ENCODE measurements at regions not wholly inside any gene's neighbourhood (a gene's known extent, or its start where the extent isn't known, plus 50 kb on each side); places are given as distances from the start of the nearest gene placed in this dataset.

- TF ChIP-seq CTCF (conservative IDR thresholded peaks at IDR 0.05): no peak
- TF ChIP-seq ZFX (IDR thresholded peaks at IDR 0.05): no peak
Measured at GRCh38 chr2:223486751-223487150, 115.4 kb downstream of the SCG2 start.

Data from C4-2B (cell line).